Calu3 (cell line): ENCODE measurements at regions not wholly inside any gene's neighbourhood (a gene's known extent, or its start where the extent isn't known, plus 50 kb on each side); places are given as distances from the start of the nearest gene placed in this dataset.

Experiments
- BruUV-seq: library from RNA; stranded (reverse); fragments of 400-500 nt; replicated peaks from 2 replicates; lab custom pipeline; 2021; lab: Mats Ljungman, UMichigan
- CTCF ChIA-PET: fragments of 300-600 bp; sonication (Branson Sonifier 250); formaldehyde crosslinking; loops from one replicate; lab custom pipeline; 2022; ENCODE audit warnings: antibody characterized with exemption; lab: Charles Lee
- DNase-seq: peaks from one replicate; pipeline ENCODE4 v3.0.0; 2022
- H3K27ac Mint-ChIP-seq: one replicate; pipeline ENCODE4 v1.8.0; 2022; ENCODE audit warnings: mixed read lengths; ENCODE audit not compliant: unreplicated experiment
- H3K27me3 Mint-ChIP-seq: one replicate; pipeline ENCODE4 v1.8.0; 2022; ENCODE audit warnings: mixed read lengths; ENCODE audit not compliant: unreplicated experiment
- H3K36me3 Mint-ChIP-seq: one replicate; pipeline ENCODE4 v1.8.0; 2022; ENCODE audit warnings: mild to moderate bottlenecking, moderate library complexity, mixed read lengths; ENCODE audit not compliant: insufficient read depth, unreplicated experiment
- H3K4me1 Mint-ChIP-seq: one replicate; pipeline ENCODE4 v1.8.0; 2022; ENCODE audit warnings: mild to moderate bottlenecking, low read depth, mixed read lengths; ENCODE audit not compliant: unreplicated experiment
- H3K4me3 Mint-ChIP-seq: one replicate; pipeline ENCODE4 v1.8.0; 2022; ENCODE audit warnings: mild to moderate bottlenecking, low read depth, moderate library complexity, mixed read lengths; ENCODE audit not compliant: unreplicated experiment
- H3K9me3 Mint-ChIP-seq: one replicate; pipeline ENCODE4 v1.8.0; 2022; ENCODE audit warnings: low read depth, mixed read lengths; ENCODE audit not compliant: unreplicated experiment
- intact Hi-C: fragments of 100-400 bp; cut with micrococcal nuclease; formaldehyde crosslinking; loops from one replicate; pipeline ENCODE4 v1.10.0; 2022; ENCODE audit not compliant: unreplicated experiment
- TF ChIP-seq, protein P1 (sequence below): fragments of 200-600 bp; IDR thresholded peaks from one replicate; pipeline ENCODE4 v1.8.0; 2022; ENCODE audit warnings: antibody characterized with exemption; ENCODE audit not compliant: unreplicated experiment

- CTCF ChIA-PET, result no interaction called here
- TF ChIP-seq, protein P1, sequence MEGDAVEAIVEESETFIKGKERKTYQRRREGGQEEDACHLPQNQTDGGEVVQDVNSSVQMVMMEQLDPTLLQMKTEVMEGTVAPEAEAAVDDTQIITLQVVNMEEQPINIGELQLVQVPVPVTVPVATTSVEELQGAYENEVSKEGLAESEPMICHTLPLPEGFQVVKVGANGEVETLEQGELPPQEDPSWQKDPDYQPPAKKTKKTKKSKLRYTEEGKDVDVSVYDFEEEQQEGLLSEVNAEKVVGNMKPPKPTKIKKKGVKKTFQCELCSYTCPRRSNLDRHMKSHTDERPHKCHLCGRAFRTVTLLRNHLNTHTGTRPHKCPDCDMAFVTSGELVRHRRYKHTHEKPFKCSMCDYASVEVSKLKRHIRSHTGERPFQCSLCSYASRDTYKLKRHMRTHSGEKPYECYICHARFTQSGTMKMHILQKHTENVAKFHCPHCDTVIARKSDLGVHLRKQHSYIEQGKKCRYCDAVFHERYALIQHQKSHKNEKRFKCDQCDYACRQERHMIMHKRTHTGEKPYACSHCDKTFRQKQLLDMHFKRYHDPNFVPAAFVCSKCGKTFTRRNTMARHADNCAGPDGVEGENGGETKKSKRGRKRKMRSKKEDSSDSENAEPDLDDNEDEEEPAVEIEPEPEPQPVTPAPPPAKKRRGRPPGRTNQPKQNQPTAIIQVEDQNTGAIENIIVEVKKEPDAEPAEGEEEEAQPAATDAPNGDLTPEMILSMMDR, result no peak
- intact Hi-C loops, result no loop called here
- no TSS peak for BruUV-seq
- no peak overlapping the region for H3K27ac Mint-ChIP-seq
- H3K36me3 Mint-ChIP-seq, result no peaks in the 10 kb centered on the region
- peaks cover 3% of the 10 kb centered on the region for H3K9me3 Mint-ChIP-seq
- no peak for DNase-seq
- H3K4me1 Mint-ChIP-seq, result no peaks in the 10 kb centered on the region
- no peaks in the 10 kb centered on the region for H3K27me3 Mint-ChIP-seq
- no peak overlapping the region for H3K4me3 Mint-ChIP-seq
Observed at GRCh38 chr13:64793131-64793530, 2437.0 kb downstream of the PCDH9 start.

- CTCF ChIA-PET, result no interaction called here
- no peak for DNase-seq
- H3K27ac Mint-ChIP-seq, result no peak overlapping the region
- no peak overlapping the region for H3K4me3 Mint-ChIP-seq
- intact Hi-C loops, result no loop called here
- BruUV-seq, result no TSS peak
- TF ChIP-seq, protein P1, result no peak
- peaks cover 4% of the 10 kb centered on the region for H3K9me3 Mint-ChIP-seq
- H3K27me3 Mint-ChIP-seq, result no peaks in the 10 kb centered on the region
- no peaks in the 10 kb centered on the region for H3K4me1 Mint-ChIP-seq
- H3K36me3 Mint-ChIP-seq, result no peaks in the 10 kb centered on the region
Observed at GRCh38 chr13:64791373-64791772, 2438.8 kb downstream of the PCDH9 start.

GRCh38 chr13:64782466-64782865 lies 2447.7 kb downstream of the PCDH9 start:
- Mint-ChIP-seq H3K9me3 (peaks cover 5% of the 10 kb centered on the region), H3K4me3 (no peak overlapping the region), H3K27me3 (no peaks in the 10 kb centered on the region), H3K4me1 (no peaks in the 10 kb centered on the region), H3K36me3 (no peaks in the 10 kb centered on the region), H3K27ac (no peak overlapping the region)
- DNase-seq, result no peak
- BruUV-seq, result no TSS peak
- CTCF ChIA-PET, result no interaction called here
- intact Hi-C loops, result no loop called here
- TF ChIP-seq, protein P1, result no peak

- intact Hi-C loops, result no loop called here
Observed at GRCh38 chr13:64778002-64778401, 2452.1 kb downstream of the PCDH9 start.

More at GRCh38 chr13:64778002-64778401, 2452.1 kb downstream of the PCDH9 start:
- H3K27ac Mint-ChIP-seq, result no peak overlapping the region
- no peak for DNase-seq
- no peak overlapping the region for H3K4me3 Mint-ChIP-seq
- no TSS peak for BruUV-seq
- no peaks in the 10 kb centered on the region for H3K4me1 Mint-ChIP-seq
- H3K9me3 Mint-ChIP-seq, result peaks cover 3% of the 10 kb centered on the region
- no peaks in the 10 kb centered on the region for H3K36me3 Mint-ChIP-seq
- CTCF ChIA-PET, result no interaction called here
- TF ChIP-seq, protein P1, result no peak
- no peaks in the 10 kb centered on the region for H3K27me3 Mint-ChIP-seq
